LNCAP (cell line): ENCODE measurements at regions not wholly inside any gene's neighbourhood (a gene's known extent, or its start where the extent isn't known, plus 50 kb on each side); places are given as distances from the start of the nearest gene placed in this dataset.

Experiments
- CTCF ChIP-seq: fragments of 450-650 bp; IDR thresholded peaks from 2 replicates; pipeline ENCODE4 v1.5.1; 2017; ENCODE audit warnings: mild to moderate bottlenecking

- no peak for TF ChIP-seq CTCF
Observed at GRCh38 chr6:140078561-140079125, 704.2 kb upstream of the CITED2 start.

GRCh38 chr6:140077827-140078560 lies 703.5 kb upstream of the CITED2 start:
- no peak for TF ChIP-seq CTCF

- TF ChIP-seq CTCF = no peak
Observed at GRCh38 chr6:140076105-140076504, 701.7 kb upstream of the CITED2 start.

- no peak for TF ChIP-seq CTCF
Observed at GRCh38 chr6:140073456-140073855, 699.0 kb upstream of the CITED2 start.

DNA sequence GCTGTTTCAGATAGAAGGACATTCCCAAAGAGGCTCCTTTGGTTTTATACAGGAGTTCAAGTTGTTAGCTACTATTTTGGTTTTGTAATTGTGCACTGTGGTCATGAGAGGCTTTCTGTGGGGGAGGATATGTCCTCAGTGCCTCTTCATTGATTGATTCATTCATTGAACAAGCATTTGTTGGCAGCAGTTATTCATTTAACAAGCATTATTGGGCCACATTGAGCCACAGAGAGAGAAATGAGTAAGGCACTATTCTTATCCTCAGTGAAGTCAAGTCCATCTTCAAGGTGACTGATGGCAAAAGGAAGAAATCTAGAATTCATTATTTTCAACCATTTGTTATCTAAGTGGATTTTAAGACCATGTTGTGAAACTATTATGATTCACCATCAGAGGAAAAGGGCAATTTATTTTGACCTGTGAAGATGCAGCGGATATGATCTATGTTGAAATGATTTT lies 697.2 kb upstream of the CITED2 start:
- TF ChIP-seq CTCF = no peak

- TF ChIP-seq CTCF = no peak
Observed at GRCh38 chr6:140070846-140071473, 696.5 kb upstream of the CITED2 start.

- TF ChIP-seq CTCF = no peak
Observed at GRCh38 chr6:140069576-140069975, 695.1 kb upstream of the CITED2 start.
